Limb (tissue), 2 donors: ENCODE measurements at regions not wholly inside any gene's neighbourhood (a gene's known extent, or its start where the extent isn't known, plus 50 kb on each side); places are given as distances from the start of the nearest gene placed in this dataset.
"Not testable (repeated sequence)": the region's sequence is repeated elsewhere in the genome, so short reads cannot be mapped to it uniquely, and the experiment has no call there.

Experiments
- DNase-seq, 2 donors: peaks; one replicate each; pipeline ENCODE4 v3.0.0-alpha.2; 2016; ENCODE audit errors: extremely low spot score in 2 of 2

GRCh38 chr2:45119038-45119437, 109.8 kb upstream of the SIX2 start:
- DNase-seq, result no peak

- DNase-seq, result no peak
Observed at GRCh38 chr2:45117383-45117782, 108.1 kb upstream of the SIX2 start.

- no peak for DNase-seq
Observed at GRCh38 chr2:45115181-45115580, 105.9 kb upstream of the SIX2 start.

DNA sequence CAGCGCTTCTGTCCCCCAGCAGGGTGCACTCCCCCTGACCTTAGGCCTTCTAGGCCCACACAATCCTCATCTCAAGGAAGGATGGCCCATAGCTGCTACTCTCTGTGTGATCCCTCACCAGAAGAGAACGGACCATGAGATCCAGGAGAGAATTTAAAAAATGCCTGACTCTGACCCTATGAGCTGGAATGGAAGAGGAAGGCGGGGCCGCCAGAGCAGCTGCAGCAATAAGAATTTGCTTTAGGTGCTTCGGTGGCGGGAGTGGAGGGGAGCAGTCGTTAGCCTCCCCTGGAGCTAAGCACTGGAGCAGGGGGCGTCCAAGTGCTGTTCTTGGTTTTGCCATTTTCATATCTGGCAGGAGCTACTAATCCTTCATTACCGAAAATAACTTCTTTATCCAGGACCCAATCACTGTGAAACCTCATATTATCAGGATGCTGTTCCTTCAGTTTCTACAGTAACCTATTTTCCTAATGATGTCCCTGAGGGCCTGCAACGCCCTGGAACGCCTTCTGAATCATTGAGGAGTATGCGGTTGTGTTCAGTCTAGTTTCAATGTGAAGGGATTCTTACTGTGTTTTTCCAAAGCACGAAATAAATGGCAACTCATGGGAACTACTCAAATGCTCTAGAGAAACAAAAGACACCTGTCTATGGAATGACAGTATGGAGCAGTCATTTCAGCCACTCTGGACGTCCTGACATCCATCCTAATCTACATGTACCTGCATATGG, 105.1 kb upstream of the SIX2 start:
- no peak for DNase-seq

DNA sequence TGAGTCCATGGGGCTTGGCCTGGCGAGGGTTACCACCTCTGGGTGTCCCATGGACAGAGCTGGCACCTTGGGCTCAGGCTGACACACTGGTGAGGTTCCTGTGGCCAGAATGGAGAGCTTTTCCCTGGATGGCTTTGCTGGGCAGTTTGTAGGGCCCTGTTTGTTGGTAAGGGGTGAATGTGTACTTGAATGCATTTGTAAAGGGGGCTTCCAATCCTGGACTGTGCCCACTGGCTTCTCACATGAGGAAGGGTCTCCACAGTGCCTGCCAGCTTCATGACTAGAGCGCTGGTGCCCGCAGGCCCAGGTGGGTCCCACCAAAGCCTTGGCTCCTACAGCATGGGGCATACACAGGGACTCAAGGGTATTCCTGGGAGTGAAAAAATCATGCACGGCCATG, 103.5 kb upstream of the SIX2 start:
- no peak for DNase-seq

GRCh38 chr2:45105050-45105582, 95.9 kb upstream of the SIX2 start:
- no peak for DNase-seq

DNA sequence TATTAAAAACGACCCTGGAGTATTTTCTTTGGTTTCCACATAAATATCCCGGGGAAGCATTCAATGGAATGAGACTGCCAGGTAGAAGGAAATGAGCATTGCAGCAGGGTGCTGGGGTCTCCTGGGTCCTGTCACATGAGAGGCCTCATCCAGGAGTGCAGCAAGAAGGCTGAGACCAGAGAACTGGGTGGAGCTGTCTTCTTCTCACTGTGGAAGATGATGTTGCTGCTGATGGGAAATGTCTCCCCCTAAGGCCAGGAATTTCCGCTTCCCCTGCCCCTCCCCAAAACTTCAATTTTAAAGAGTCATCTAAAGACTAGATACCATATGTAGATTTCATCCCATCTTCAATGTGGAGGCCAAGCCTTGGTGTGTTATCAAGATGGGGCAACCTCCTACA, 95.2 kb upstream of the SIX2 start:
- DNase-seq, result no peak

- DNase-seq, result no peak
Observed at GRCh38 chr2:45103351-45104345, 94.4 kb upstream of the SIX2 start.

DNA sequence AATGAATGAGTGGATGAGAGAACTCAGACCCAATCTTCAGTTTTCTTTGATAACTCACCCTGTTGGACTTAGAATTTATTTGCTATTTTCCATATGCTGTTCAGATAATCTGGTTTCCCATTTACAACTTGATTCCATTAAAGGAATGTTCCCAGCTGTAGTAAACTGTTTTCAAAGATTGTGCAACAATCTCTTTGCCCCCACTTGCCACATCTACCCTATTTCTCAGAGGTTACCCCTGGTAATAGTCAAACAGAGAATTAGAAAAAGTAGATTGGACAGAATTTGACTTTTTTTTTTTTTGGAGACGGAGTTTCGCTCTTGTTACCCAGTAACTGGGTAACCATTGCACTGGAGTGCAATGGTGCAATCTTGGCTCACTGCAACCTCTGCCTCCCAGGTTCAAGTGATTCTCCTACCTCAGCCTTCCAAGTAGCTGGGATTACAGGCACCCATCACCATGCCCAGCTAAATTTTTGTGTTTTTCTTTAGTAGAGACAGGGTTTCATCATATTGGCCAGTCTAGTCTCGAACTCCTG, 93.4 kb upstream of the SIX2 start:
- no peak for DNase-seq

- DNase-seq, result no peak
Observed at GRCh38 chr2:45102141-45102540, 92.9 kb upstream of the SIX2 start.

DNA sequence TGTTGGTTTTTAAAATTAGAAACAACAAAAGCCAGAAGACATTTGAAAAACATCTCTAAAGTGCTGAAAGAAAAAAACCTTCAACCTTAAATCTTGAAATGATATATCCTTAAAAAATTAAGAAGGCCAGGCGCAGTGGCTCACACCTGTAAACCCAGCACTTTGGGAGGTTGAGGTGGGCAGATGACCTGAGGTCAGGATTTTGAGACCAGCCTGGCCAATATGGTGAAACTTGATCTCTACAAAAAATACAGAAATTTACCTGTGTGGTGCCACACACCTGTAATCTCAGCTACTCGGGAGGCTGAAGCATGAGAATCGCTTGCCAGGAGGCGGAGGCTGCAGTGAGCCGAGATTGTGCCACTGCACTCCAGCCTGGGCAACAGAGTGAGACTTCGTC, 87.7 kb upstream of the SIX2 start:
- DNase-seq, result no peak

- DNase-seq, result not testable (repeated sequence)
Observed at GRCh38 chr2:45096038-45096437, 86.8 kb upstream of the SIX2 start.

DNA sequence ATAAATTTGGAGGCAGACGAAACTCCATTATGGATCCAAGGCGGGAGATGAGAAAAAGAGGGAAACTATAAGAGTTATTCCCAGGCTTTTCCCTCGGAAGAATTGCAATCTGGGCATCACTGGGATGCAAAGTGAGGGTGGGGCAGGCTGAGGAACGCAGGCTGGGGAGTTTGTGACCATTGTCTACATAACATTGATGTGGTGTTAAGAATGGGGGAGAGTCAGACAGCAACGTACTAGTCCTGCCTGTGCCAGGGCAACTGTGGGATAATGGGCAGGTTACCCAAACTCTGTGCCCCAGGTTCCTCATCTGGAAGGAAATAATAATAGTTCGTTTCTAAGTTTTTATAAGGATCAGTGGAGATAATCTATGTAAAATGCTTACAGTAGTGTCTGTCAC, 84.4 kb upstream of the SIX2 start:
- no peak for DNase-seq

DNA sequence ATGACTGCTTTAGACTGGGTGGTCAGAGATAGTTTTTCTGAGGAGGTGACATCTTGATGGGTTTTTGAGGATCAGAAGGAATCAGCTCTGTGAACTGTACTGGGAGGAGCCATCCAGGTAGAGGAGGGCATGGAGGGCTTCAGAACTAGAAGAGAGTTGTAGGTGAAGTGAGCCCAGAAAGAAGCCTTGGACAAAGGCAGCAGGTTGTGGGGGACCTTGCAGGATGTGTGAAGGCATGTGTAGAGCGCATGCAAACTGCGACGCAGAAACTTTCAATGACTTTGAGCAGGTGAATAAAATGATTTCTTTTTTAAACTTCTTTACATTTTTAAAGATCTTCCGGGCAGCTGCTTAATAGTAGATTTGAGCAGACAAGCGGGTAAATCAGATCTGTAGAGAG, 83.9 kb upstream of the SIX2 start:
- no peak for DNase-seq

GRCh38 chr2:45089554-45090261, 80.5 kb upstream of the SIX2 start:
- peak in 1 of 2 donors; percentile 6 for DNase-seq

GRCh38 chr2:45085487-45085886, 76.2 kb upstream of the SIX2 start:
- DNase-seq, result no peak

GRCh38 chr2:45084361-45085020, 75.2 kb upstream of the SIX2 start:
- no peak for DNase-seq

GRCh38 chr2:45083175-45083574, 73.9 kb upstream of the SIX2 start:
- no peak for DNase-seq

DNA sequence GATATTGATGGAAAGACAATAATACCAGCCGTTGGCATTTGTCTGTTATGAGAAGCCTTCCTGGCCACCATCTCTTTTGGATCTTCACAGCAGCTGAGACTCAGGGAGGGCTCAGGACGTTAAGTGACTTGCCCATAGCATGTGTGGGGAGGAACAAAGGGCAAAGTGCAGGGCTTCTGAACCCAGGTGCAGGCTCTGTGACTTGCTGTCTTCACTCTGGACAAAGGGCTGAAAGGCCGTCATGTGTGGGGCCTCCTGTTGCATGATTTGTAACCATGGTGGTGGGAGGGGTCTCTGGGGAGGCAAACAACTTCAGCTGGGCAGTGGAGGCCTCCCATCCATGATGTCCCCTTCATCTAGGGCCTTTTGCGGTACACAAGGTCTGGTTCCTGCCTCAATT, 65.5 kb upstream of the SIX2 start:
- DNase-seq, result no peak

DNA sequence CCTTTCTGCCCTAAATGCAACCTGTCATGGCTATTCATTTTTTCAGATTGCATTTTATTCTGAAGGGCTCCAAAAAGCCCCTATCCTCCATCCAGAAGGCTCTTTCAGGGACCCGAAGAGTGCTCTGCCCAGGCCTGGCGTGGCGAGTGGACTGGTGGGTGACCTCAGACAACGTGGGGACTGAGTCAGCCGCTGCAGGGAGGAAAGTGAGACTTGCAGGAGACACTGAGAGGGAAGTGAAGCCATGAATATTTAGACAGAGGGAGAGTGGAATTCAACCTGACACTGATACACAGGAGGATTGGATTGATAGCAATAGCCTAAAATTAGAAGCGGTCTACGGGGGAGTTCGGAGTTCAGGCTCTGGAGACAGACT, 63.6 kb upstream of the SIX2 start:
- DNase-seq, result no peak
